HG03521 (cell line): ENCODE measurements at regions not wholly inside any gene's neighbourhood (a gene's known extent, or its start where the extent isn't known, plus 50 kb on each side); places are given as distances from the start of the nearest gene placed in this dataset.

Experiments
- ATAC-seq: cut with Tn5 transposase; IDR thresholded peaks from one replicate; pipeline ENCODE4 v1.9.1; 2021; ENCODE audit warnings: mild to moderate bottlenecking, moderate library complexity; ENCODE audit not compliant: unreplicated experiment

DNA sequence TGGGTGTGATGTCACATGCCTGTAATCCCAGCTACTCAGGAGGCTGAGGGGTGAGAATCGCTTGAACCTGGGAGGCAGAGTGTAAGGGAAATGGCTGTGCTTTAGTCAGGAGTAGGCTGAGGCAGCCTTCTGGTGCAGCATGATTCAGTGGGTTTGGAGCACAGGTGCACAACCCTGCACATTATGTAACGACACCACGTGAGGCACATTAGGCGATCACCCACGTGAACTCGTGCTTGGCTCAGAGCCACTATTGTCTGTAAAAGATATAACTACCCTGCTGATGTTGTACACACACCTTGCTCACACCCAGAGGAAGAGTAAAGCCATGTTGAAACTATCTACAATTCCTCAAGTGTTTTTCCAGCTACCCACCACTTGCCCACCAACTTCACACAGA is 54.8 kb upstream of the ZC3H15 start:
- no peak for ATAC-seq

DNA sequence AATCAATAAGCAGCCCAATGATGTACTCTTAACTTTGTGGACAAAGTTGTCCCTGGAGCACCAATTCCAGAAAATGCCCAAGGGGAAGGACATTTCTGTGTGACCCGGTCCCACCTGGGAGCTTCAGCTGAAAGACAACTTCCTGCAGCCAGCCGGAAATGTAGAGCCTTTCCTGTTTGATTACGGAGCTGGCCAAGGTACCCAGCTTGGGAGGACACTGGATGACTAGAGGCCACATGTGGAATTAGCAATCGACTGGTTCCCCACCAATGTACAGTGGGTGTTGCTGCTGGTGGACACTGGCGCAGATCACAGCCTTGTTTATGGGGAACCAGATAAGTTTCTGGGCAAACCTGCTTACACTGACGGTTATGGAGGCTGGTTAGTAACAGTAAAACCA is 53.0 kb upstream of the ZC3H15 start:
- ATAC-seq, result no peak

DNA sequence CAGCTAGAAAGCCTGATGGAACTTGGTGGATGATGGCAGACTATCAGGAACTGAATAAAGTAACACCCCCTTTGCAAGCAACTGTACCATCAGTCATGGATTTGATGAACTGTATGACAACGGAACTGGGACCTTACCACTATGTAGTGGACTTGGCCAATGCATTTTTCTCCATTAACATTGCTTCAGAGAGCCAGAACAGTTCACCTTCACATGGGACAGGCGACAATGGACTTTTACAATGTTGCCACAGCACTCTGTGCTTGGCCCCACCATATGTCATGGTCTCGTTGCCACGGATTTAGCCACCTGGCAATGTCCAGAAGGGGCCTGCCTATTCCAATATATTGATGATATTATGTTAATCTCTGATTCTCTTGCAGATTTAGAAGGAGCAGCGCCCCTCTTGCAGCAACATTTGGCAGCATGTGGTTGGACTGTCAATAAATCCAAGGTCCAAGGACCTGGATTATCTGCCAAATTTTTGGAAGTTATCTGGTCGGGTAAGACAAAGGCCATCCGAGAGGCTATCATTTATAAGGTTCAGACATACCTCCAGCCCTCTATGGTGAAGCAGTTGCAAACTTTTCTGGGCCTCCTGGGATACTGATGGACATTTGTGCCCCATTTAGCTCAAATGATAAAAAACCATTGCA is 52.2 kb upstream of the ZC3H15 start:
- ATAC-seq, result no peak
